ENCODE measurements at regions not wholly inside any gene's neighbourhood (a gene's known extent, or its start where the extent isn't known, plus 50 kb on each side); places are given as distances from the start of the nearest gene placed in this dataset.

DNA sequence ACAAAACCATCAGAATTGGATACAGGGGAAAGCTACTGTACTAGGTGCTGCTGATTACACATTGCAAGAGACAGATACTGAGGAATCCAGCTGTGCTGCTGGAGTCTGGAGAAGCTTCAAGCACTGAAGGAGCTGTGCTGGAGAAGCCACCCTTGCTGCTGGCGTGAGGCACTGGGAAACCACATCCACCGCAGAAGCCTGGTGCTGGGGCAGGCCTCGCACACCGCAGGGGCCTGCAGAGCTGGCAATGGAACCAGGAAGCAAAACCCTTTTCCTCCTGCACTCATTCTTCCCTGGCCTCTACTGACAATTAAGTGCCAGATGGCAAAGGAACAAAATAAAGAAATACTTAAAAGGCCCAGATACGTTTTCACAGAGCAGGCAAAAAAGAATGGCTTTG lies 94.4 kb upstream of the MSH6 start:
- no peak for TF ChIP-seq POLR2AphosphoS5 (IDR thresholded peaks at IDR 0.05; ENCODE audit: low read depth, low read length)
- no peak for TF ChIP-seq POU2F2 (IDR thresholded peaks at IDR 0.05; ENCODE audit: low read depth, low read length)
- TF ChIP-seq POLR2A (IDR thresholded peaks at IDR 0.05; ENCODE audit: low read depth, low read length): no peak
- TF ChIP-seq TAF1 (IDR thresholded peaks at IDR 0.05; ENCODE audit: low read depth, low read length): no peak

All from GM12891 (cell line).